SK-N-SH treated with all-trans-retinoic acid at 6 μM for 48 hours (cell line): ENCODE measurements at regions not wholly inside any gene's neighbourhood (a gene's known extent, or its start where the extent isn't known, plus 50 kb on each side); places are given as distances from the start of the nearest gene placed in this dataset.

ENCODE experiments used
- ARNTL ChIP-seq: fragments of 450-650 bp; formaldehyde crosslinking; IDR thresholded peaks from 2 replicates; pipeline ENCODE4 v1.5.0; 2020; ENCODE audit warnings: low read depth, mild to moderate bottlenecking, moderate library complexity, borderline replicate concordance
- CSDC2 ChIP-seq: fragments of 250-450 bp; sonication (Bioruptor Pico); IDR thresholded peaks from 2 replicates; pipeline ENCODE4 v1.5.0; 2020; ENCODE audit warnings: mild to moderate bottlenecking, moderate library complexity
- GLIS3 ChIP-seq: fragments of 250-450 bp; sonication (Bioruptor Pico); IDR thresholded peaks from 2 replicates; pipeline ENCODE4 v1.5.0; 2020; ENCODE audit warnings: mild to moderate bottlenecking, moderate library complexity
- ISL1 ChIP-seq: fragments of 250-450 bp; sonication (Bioruptor Pico); IDR thresholded peaks from 2 replicates; pipeline ENCODE4 v2.1.2; 2022; ENCODE audit warnings: mild to moderate bottlenecking, moderate library complexity
- OSR1 ChIP-seq: fragments of 250-450 bp; sonication (Bioruptor Pico); IDR thresholded peaks from 2 replicates; pipeline ENCODE4 v1.8.0; 2022; ENCODE audit warnings: moderate library complexity, mild to moderate bottlenecking, inconsistent platforms
- RARB ChIP-seq: fragments of 250-450 bp; sonication (Bioruptor Pico); IDR thresholded peaks from 2 replicates; pipeline ENCODE4 v1.8.0; 2021; ENCODE audit warnings: mild to moderate bottlenecking, moderate library complexity
- ZC3H10 ChIP-seq: fragments of 250-450 bp; sonication (Bioruptor Pico); IDR thresholded peaks from 2 replicates; pipeline ENCODE4 v1.5.1; 2021; ENCODE audit warnings: mild to moderate bottlenecking, moderate library complexity
- ZFP30 ChIP-seq: fragments of 450-650 bp; formaldehyde crosslinking; IDR thresholded peaks from 2 replicates; pipeline ENCODE4 v1.5.0; 2022; ENCODE audit warnings: mild to moderate bottlenecking, moderate library complexity
- ZNF565 ChIP-seq: fragments of 450-650 bp; formaldehyde crosslinking; conservative IDR thresholded peaks from 2 replicates; pipeline ENCODE4 v1.5.0; 2020; ENCODE audit warnings: low read depth, mild to moderate bottlenecking, moderate library complexity
- ZNF8 ChIP-seq: fragments of 450-650 bp; formaldehyde crosslinking; IDR thresholded peaks from 2 replicates; pipeline ENCODE4 v1.5.0; 2020; ENCODE audit warnings: mild to moderate bottlenecking, moderate library complexity
- TF ChIP-seq, protein P1 (sequence below): fragments of 250-450 bp; sonication (Bioruptor Pico); IDR thresholded peaks from 2 replicates; pipeline ENCODE4 v1.8.0; 2020; ENCODE audit warnings: mild to moderate bottlenecking, moderate library complexity, borderline replicate concordance
- TF ChIP-seq, protein P2 (sequence below): fragments of 250-450 bp; sonication (Bioruptor Pico); IDR thresholded peaks from 2 replicates; pipeline ENCODE4 v1.5.1; 2020; ENCODE audit warnings: low read depth, mild to moderate bottlenecking, moderate library complexity

- TF ChIP-seq RARB (CRISPR knock-in tag) (no peak), ARNTL (CRISPR knock-in tag) (no peak), ZFP30 (CRISPR knock-in tag) (no peak), OSR1 (CRISPR knock-in tag) (no peak), ZC3H10 (no peak), ISL1 (CRISPR knock-in tag) (no peak), GLIS3 (no peak), ZNF8 (CRISPR knock-in tag) (no peak), CSDC2 (CRISPR knock-in tag) (no peak), ZNF565 (CRISPR knock-in tag) (no peak)
- TF ChIP-seq, protein P1, sequence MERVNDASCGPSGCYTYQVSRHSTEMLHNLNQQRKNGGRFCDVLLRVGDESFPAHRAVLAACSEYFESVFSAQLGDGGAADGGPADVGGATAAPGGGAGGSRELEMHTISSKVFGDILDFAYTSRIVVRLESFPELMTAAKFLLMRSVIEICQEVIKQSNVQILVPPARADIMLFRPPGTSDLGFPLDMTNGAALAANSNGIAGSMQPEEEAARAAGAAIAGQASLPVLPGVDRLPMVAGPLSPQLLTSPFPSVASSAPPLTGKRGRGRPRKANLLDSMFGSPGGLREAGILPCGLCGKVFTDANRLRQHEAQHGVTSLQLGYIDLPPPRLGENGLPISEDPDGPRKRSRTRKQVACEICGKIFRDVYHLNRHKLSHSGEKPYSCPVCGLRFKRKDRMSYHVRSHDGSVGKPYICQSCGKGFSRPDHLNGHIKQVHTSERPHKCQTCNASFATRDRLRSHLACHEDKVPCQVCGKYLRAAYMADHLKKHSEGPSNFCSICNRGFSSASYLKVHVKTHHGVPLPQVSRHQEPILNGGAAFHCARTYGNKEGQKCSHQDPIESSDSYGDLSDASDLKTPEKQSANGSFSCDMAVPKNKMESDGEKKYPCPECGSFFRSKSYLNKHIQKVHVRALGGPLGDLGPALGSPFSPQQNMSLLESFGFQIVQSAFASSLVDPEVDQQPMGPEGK (CRISPR knock-in tag) = no peak
- TF ChIP-seq, protein P2, sequence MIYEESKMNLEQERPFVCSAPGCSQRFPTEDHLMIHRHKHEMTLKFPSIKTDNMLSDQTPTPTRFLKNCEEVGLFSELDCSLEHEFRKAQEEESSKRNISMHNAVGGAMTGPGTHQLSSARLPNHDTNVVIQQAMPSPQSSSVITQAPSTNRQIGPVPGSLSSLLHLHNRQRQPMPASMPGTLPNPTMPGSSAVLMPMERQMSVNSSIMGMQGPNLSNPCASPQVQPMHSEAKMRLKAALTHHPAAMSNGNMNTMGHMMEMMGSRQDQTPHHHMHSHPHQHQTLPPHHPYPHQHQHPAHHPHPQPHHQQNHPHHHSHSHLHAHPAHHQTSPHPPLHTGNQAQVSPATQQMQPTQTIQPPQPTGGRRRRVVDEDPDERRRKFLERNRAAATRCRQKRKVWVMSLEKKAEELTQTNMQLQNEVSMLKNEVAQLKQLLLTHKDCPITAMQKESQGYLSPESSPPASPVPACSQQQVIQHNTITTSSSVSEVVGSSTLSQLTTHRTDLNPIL (CRISPR knock-in tag) = no peak
Observed at GRCh38 chrX:25156323-25156722, 140.6 kb upstream of the ARX start.
